Esophagus squamous epithelium (tissue), 4 donors: ENCODE measurements at regions not wholly inside any gene's neighbourhood (a gene's known extent, or its start where the extent isn't known, plus 50 kb on each side); places are given as distances from the start of the nearest gene placed in this dataset.

Source experiments
- POLR2A ChIP-seq, 4 donors: fragments of 450-650 bp; IDR thresholded peaks; one replicate each; pipeline ENCODE4 v1.6.1; 2017; ENCODE audit warnings: antibody characterized with exemption in 4 of 4, mild to moderate bottlenecking in 4 of 4, moderate library complexity in 3 of 4
- TF ChIP-seq, protein P1 (sequence below), 6 experiments: fragments of 450-650 bp in 4 of 6; fragments of 200-600 bp in 2 of 6; sonication (generic) in 2 of 6; IDR thresholded peaks; one replicate each; pipeline ENCODE4 v1.5.1; 2016 to 2019; ENCODE audit warnings: antibody characterized with exemption in 6 of 6, mild to moderate bottlenecking in 4 of 6, moderate library complexity in 4 of 6

DNA sequence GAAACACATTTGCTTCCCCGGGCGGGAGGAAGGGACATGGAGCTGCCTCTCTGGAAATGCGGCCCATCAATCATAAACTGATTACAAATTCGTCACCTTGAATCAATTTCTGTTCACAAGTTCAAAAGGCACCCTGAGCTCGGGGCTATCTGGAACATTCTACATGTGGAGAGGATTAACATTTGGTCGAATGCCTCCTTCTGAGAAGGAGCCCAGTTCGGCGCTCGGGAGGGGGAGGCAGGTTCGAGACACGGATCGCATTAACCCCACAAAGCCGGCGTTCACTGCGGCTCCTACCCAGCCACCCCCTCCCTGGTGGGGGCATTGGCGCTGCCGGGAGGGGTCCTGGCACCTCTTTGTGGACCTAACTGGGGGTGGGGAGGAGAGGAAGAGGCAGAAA is 108.0 kb downstream of the CPZ start:
- TF ChIP-seq, protein P1, sequence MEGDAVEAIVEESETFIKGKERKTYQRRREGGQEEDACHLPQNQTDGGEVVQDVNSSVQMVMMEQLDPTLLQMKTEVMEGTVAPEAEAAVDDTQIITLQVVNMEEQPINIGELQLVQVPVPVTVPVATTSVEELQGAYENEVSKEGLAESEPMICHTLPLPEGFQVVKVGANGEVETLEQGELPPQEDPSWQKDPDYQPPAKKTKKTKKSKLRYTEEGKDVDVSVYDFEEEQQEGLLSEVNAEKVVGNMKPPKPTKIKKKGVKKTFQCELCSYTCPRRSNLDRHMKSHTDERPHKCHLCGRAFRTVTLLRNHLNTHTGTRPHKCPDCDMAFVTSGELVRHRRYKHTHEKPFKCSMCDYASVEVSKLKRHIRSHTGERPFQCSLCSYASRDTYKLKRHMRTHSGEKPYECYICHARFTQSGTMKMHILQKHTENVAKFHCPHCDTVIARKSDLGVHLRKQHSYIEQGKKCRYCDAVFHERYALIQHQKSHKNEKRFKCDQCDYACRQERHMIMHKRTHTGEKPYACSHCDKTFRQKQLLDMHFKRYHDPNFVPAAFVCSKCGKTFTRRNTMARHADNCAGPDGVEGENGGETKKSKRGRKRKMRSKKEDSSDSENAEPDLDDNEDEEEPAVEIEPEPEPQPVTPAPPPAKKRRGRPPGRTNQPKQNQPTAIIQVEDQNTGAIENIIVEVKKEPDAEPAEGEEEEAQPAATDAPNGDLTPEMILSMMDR (IDR thresholded peaks at IDR 0.05), result no peak
- no peak for TF ChIP-seq POLR2A (IDR thresholded peaks at IDR 0.05)
